Glutamatergic neuron (in vitro differentiated cells): ENCODE measurements at regions not wholly inside any gene's neighbourhood (a gene's known extent, or its start where the extent isn't known, plus 50 kb on each side); places are given as distances from the start of the nearest gene placed in this dataset.

Experiments
- DNase-seq: peaks from one replicate; pipeline ENCODE4 v3.0.0; 2022
- H3K27ac Mint-ChIP-seq: one replicate; pipeline ENCODE4 v1.8.0; 2020; ENCODE audit warnings: mild to moderate bottlenecking, mixed read lengths, inconsistent platforms; ENCODE audit not compliant: unreplicated experiment
- H3K27me3 Mint-ChIP-seq: one replicate; pipeline ENCODE4 v1.8.0; 2020; ENCODE audit warnings: mild to moderate bottlenecking, moderate library complexity, mixed read lengths, inconsistent platforms; ENCODE audit not compliant: unreplicated experiment
- H3K36me3 Mint-ChIP-seq: one replicate; pipeline ENCODE4 v1.8.0; 2020; ENCODE audit warnings: mild to moderate bottlenecking, mixed read lengths, inconsistent platforms; ENCODE audit not compliant: unreplicated experiment
- H3K4me1 Mint-ChIP-seq: one replicate; pipeline ENCODE4 v1.8.0; 2020; ENCODE audit warnings: mild to moderate bottlenecking, low read depth, mixed read lengths, inconsistent platforms; ENCODE audit not compliant: unreplicated experiment
- H3K4me3 Mint-ChIP-seq: one replicate; pipeline ENCODE4 v1.8.0; 2020; ENCODE audit warnings: mild to moderate bottlenecking, mixed read lengths, inconsistent platforms; ENCODE audit not compliant: unreplicated experiment
- H3K9me3 Mint-ChIP-seq: one replicate; pipeline ENCODE4 v1.8.0; 2020; ENCODE audit warnings: mild to moderate bottlenecking, moderate library complexity, mixed read lengths, inconsistent platforms; ENCODE audit not compliant: unreplicated experiment
- TF ChIP-seq, protein P1 (sequence below): fragments of 200-600 bp; sonication (generic); IDR thresholded peaks from one replicate; pipeline ENCODE4 v1.5.0; 2021; ENCODE audit not compliant: partially characterized antibody, unreplicated experiment

DNA sequence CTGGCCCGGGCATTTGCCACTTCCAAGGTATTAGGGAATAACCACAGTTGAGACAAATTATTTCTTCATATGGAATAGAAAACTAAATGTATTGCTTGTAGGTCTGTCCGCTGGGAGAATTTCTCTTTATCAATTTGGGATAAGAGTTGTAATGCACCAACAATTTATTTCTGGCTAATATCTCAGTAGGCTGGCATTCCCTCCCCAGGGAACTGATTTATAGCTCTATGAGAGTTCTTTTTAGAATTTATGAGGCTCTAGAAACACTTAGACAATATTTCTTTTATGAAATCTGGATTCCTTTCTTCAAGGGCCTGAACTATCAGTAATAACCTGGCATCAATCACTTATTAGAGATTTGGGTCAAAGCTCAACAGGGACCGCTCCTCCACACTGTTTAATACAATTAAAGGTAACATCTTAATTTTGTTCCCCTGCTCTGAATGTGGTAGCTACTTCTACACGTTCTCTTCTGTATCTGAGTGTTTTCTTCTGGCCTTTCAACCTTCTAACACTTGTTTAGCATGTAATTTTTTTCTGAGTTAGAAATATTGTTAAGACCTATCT, 857.4 kb upstream of the PRR20A start:
- H3K4me3 Mint-ChIP-seq = no peak overlapping the region
- TF ChIP-seq, protein P1, sequence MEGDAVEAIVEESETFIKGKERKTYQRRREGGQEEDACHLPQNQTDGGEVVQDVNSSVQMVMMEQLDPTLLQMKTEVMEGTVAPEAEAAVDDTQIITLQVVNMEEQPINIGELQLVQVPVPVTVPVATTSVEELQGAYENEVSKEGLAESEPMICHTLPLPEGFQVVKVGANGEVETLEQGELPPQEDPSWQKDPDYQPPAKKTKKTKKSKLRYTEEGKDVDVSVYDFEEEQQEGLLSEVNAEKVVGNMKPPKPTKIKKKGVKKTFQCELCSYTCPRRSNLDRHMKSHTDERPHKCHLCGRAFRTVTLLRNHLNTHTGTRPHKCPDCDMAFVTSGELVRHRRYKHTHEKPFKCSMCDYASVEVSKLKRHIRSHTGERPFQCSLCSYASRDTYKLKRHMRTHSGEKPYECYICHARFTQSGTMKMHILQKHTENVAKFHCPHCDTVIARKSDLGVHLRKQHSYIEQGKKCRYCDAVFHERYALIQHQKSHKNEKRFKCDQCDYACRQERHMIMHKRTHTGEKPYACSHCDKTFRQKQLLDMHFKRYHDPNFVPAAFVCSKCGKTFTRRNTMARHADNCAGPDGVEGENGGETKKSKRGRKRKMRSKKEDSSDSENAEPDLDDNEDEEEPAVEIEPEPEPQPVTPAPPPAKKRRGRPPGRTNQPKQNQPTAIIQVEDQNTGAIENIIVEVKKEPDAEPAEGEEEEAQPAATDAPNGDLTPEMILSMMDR = no peak

DNA sequence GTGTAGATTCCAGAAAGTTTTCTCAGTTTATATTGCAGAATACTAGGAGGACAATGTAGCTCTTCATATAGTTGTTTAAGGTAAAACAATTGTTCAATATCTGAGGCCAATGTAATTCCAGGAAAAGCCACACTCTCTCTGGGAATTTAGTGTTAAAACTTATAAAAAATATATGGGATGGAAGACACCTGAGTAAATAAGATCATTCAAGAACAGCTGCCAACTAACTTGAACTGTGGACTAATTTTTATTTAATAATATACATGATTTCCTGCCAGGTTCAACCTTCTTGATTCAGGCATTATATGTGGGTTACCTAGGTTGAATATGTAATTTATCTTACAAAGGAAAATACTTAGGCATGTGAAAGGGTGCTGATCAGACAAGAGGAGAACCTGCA, 841.1 kb upstream of the PRR20A start:
- no peaks in the 10 kb centered on the region for H3K36me3 Mint-ChIP-seq
- no peaks in the 10 kb centered on the region for H3K9me3 Mint-ChIP-seq

More for the DNA sequence above, 857.4 kb upstream of the PRR20A start:
- Mint-ChIP-seq H3K9me3 (no peaks in the 10 kb centered on the region), H3K27ac (no peak overlapping the region), H3K4me1 (no peaks in the 10 kb centered on the region), H3K27me3 (no peaks in the 10 kb centered on the region), H3K36me3 (no peaks in the 10 kb centered on the region)
- no peak for DNase-seq

DNA sequence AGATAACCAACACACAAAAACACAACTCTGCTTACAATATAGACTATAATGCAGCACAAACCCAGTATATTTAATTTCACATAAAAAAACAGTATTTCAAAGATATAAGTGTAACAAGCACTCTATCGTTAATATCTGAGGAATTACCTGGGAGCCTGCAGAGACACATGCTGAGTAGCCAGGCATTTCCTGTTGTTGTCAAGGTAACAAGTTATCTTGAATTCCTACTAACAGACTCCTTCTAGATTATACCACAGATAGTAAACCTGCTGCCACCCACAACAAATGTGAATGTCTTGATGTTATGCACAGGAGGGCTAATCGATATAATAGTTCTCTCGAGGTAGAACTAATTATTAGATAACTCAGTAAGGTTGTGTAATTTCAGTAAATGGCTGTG, 826.0 kb upstream of the PRR20A start:
- H3K27ac Mint-ChIP-seq = no peak overlapping the region
- H3K4me3 Mint-ChIP-seq = no peak overlapping the region
- H3K4me1 Mint-ChIP-seq = peaks cover 4% of the 10 kb centered on the region
- no peaks in the 10 kb centered on the region for H3K9me3 Mint-ChIP-seq
- H3K27me3 Mint-ChIP-seq = no peaks in the 10 kb centered on the region
- no peak for DNase-seq
- TF ChIP-seq, protein P1 = no peak
- H3K36me3 Mint-ChIP-seq = no peaks in the 10 kb centered on the region

More for the DNA sequence above, 841.1 kb upstream of the PRR20A start:
- Mint-ChIP-seq H3K27ac (no peak overlapping the region), H3K4me1 (no peaks in the 10 kb centered on the region), H3K27me3 (no peaks in the 10 kb centered on the region), H3K4me3 (no peak overlapping the region)
- no peak for DNase-seq
- TF ChIP-seq, protein P1 = no peak

DNA sequence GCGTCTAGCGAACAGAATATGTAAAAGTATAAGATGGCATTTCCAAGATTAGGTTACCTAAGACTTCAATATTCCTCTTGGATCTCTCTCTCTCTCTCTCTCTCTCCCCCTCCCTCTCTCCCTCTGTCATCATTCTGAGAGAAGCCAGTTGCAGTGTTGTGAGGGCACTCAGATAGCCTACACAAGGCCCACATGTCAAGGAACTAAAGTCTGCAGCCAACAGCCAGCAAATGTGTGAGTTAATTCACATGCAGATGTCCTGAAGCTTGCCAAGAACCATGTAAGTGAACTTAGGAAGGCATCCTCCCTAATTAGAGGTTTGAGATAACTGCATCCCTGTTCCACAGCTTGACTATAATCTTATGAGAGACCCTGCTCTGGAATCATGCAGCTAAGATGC, 822.9 kb upstream of the PRR20A start:
- H3K4me1 Mint-ChIP-seq = peaks cover 4% of the 10 kb centered on the region
- H3K27ac Mint-ChIP-seq = no peak overlapping the region
- TF ChIP-seq, protein P1 = no peak
- H3K36me3 Mint-ChIP-seq = no peaks in the 10 kb centered on the region
- no peaks in the 10 kb centered on the region for H3K9me3 Mint-ChIP-seq
- H3K4me3 Mint-ChIP-seq = no peak overlapping the region
- no peaks in the 10 kb centered on the region for H3K27me3 Mint-ChIP-seq
- no peak for DNase-seq

DNA sequence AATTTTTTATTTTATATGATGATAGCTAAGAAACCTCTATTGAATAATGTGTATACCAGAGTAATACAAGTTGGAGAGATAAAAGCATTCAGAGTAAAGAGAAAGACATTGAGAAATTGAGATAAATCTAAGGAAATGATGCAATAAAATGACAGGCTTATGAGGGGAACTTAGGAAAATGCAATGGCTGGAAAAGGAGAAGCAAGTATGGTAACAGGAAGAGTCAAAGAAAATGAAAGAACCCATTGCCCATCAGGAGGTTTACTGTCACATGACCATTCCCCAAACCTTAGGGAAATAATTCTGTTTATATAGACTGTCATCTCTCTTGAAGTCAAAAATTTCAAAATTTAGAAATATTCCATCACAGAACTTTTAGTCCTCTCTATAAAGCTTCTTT, 808.0 kb upstream of the PRR20A start:
- H3K27ac Mint-ChIP-seq = no peak overlapping the region
- H3K4me1 Mint-ChIP-seq = no peaks in the 10 kb centered on the region
- no peaks in the 10 kb centered on the region for H3K36me3 Mint-ChIP-seq
- no peaks in the 10 kb centered on the region for H3K9me3 Mint-ChIP-seq
- DNase-seq = no peak
- TF ChIP-seq, protein P1 = no peak
- no peak overlapping the region for H3K4me3 Mint-ChIP-seq
- no peaks in the 10 kb centered on the region for H3K27me3 Mint-ChIP-seq
